MM.1S (cell line): ENCODE measurements at regions not wholly inside any gene's neighbourhood (a gene's known extent, or its start where the extent isn't known, plus 50 kb on each side); places are given as distances from the start of the nearest gene placed in this dataset.

ENCODE experiments used
- DNase-seq: peaks from one replicate; pipeline ENCODE4 v3.0.0-alpha.2; 2015
- H2AFZ ChIP-seq: fragments of 300-600 bp; sonication (generic); 2 replicates; pipeline ENCODE4 v1.6.0; 2016; ENCODE audit warnings: antibody characterized with exemption, low read length
- H3F3A ChIP-seq: fragments of 300-600 bp; sonication (generic); 2 replicates; pipeline ENCODE4 v1.6.1; 2016; ENCODE audit warnings: mild to moderate bottlenecking, antibody characterized with exemption, low read length, moderate library complexity, mixed read lengths; ENCODE audit not compliant: insufficient read depth
- H3K27ac ChIP-seq: fragments of 300-600 bp; sonication (generic); 2 replicates; pipeline ENCODE4 v1.5.1; 2016; ENCODE audit warnings: mild to moderate bottlenecking, low read length
- H3K27me3 ChIP-seq: fragments of 300-600 bp; sonication (generic); replicated peaks from 2 replicates; pipeline ENCODE4 v1.6.0; 2016; ENCODE audit warnings: low read length; ENCODE audit not compliant: insufficient read depth
- H3K36me3 ChIP-seq: fragments of 300-600 bp; sonication (generic); replicated peaks from 2 replicates; pipeline ENCODE4 v1.6.1; 2016; ENCODE audit warnings: mild to moderate bottlenecking, low read length, mixed read lengths; ENCODE audit not compliant: insufficient read depth
- H3K4me1 ChIP-seq: fragments of 300-600 bp; sonication (generic); 2 replicates; pipeline ENCODE4 v1.6.1; 2016; ENCODE audit warnings: low read length, mixed read lengths
- H3K4me2 ChIP-seq: fragments of 300-600 bp; sonication (generic); 2 replicates; pipeline ENCODE4 v1.6.0; 2016; ENCODE audit warnings: low read depth, low read length
- H3K4me3 ChIP-seq: fragments of 300-600 bp; sonication (generic); 2 replicates; pipeline ENCODE4 v1.5.1; 2016; ENCODE audit warnings: low read length, mixed read lengths
- H3K79me2 ChIP-seq: fragments of 300-600 bp; sonication (generic); 2 replicates; pipeline ENCODE4 v1.6.1; 2016; ENCODE audit warnings: mixed run types, low read length, mixed read lengths
- H3K9ac ChIP-seq: fragments of 300-600 bp; sonication (generic); 2 replicates; pipeline ENCODE4 v1.6.1; 2016; ENCODE audit warnings: low read length, mixed read lengths
- H3K9me2 ChIP-seq: fragments of 300-600 bp; sonication (generic); replicated peaks from 2 replicates; pipeline ENCODE4 v1.6.1; 2016; ENCODE audit warnings: mild to moderate bottlenecking, low read length, mixed read lengths; ENCODE audit not compliant: insufficient read depth
- H3K9me3 ChIP-seq: fragments of 300-600 bp; sonication (generic); replicated peaks from 2 replicates; pipeline ENCODE4 v1.6.1; 2016; ENCODE audit warnings: mild to moderate bottlenecking, low read length, mixed read lengths; ENCODE audit not compliant: insufficient read depth
- H4K20me1 ChIP-seq: fragments of 300-600 bp; sonication (generic); 2 replicates; pipeline ENCODE4 v1.6.1; 2016; ENCODE audit warnings: mild to moderate bottlenecking, low read length, moderate library complexity, mixed read lengths; ENCODE audit not compliant: insufficient read depth
- CTCF ChIP-seq: fragments of 300-600 bp; sonication (generic); IDR thresholded peaks from 2 replicates; pipeline ENCODE4 v1.5.1; 2016; ENCODE audit warnings: antibody characterized with exemption, low read length, mixed read lengths
- EZH2 ChIP-seq: fragments of 300-600 bp; sonication (generic); optimal IDR thresholded peaks from 2 replicates; pipeline ENCODE3; 2017; ENCODE audit warnings: low read depth, mild to moderate bottlenecking, antibody characterized with exemption, low read length, mixed read lengths
- EZH2phosphoT487 ChIP-seq: fragments of 300-600 bp; sonication (generic); IDR thresholded peaks from 2 replicates; pipeline ENCODE4 v1.6.1; 2018; ENCODE audit warnings: antibody characterized with exemption, low read length

GRCh38 chr6:81561731-81562130 lies 190.8 kb downstream of the TENT5A start:
- H3K9ac ChIP-seq: no peak overlapping the region
- no peak for DNase-seq
- no peak for TF ChIP-seq CTCF
- no peaks in the 10 kb centered on the region for H3K9me3 ChIP-seq
- H3K27me3 ChIP-seq: no peaks in the 10 kb centered on the region
- H3K9me2 ChIP-seq: no peaks in the 10 kb centered on the region
- H3F3A ChIP-seq: no peaks in the 10 kb centered on the region
- no peak overlapping the region for H3K27ac ChIP-seq
- no peaks in the 10 kb centered on the region for H3K79me2 ChIP-seq
- H4K20me1 ChIP-seq: no peaks in the 10 kb centered on the region
- no peaks in the 10 kb centered on the region for H3K4me1 ChIP-seq
- H3K36me3 ChIP-seq: no peaks in the 10 kb centered on the region
- H3K4me2 ChIP-seq: no peak overlapping the region
- no peak overlapping the region for H2AFZ ChIP-seq
- H3K4me3 ChIP-seq: no peak overlapping the region

- Histone ChIP-seq H3K9ac (no peak overlapping the region), H3K4me1 (0 out of 2 replicates have a peak, but pooled peaks cover 3% of the 10 kb centered on the region), H3K4me2 (no peak overlapping the region), H3K36me3 (no peaks in the 10 kb centered on the region), H4K20me1 (no peaks in the 10 kb centered on the region), H3K9me2 (no peaks in the 10 kb centered on the region), H3K27me3 (no peaks in the 10 kb centered on the region), H3K79me2 (no peaks in the 10 kb centered on the region), H3K4me3 (no peak overlapping the region), H3K9me3 (no peaks in the 10 kb centered on the region), H3K27ac (no peak overlapping the region), H3F3A (no peaks in the 10 kb centered on the region), H2AFZ (no peak overlapping the region)
- no peak for DNase-seq
- no peak for TF ChIP-seq EZH2
- no peak for TF ChIP-seq EZH2phosphoT487
- no peak for TF ChIP-seq CTCF
Measured at GRCh38 chr6:81561071-81561564, 191.4 kb downstream of the TENT5A start.

- Histone ChIP-seq H3K9me2 (no peaks in the 10 kb centered on the region), H3K27ac (no peak overlapping the region)
- TF ChIP-seq CTCF (no peak), EZH2 (no peak), EZH2phosphoT487 (no peak)
Measured at GRCh38 chr6:81557811-81558210, 194.7 kb downstream of the TENT5A start.

More at GRCh38 chr6:81557811-81558210, 194.7 kb downstream of the TENT5A start:
- Histone ChIP-seq H3K4me1 (0 out of 2 replicates have a peak, but pooled peaks cover 3% of the 10 kb centered on the region), H3K4me2 (no peak overlapping the region), H3K9me3 (no peaks in the 10 kb centered on the region), H3K79me2 (no peaks in the 10 kb centered on the region), H3K9ac (no peak overlapping the region), H3F3A (no peaks in the 10 kb centered on the region), H3K27me3 (no peaks in the 10 kb centered on the region), H4K20me1 (no peaks in the 10 kb centered on the region), H2AFZ (no peak overlapping the region), H3K36me3 (no peaks in the 10 kb centered on the region), H3K4me3 (no peak overlapping the region)
- DNase-seq: no peak
